IPS-NIHi7 (cell line): ENCODE measurements at regions not wholly inside any gene's neighbourhood (a gene's known extent, or its start where the extent isn't known, plus 50 kb on each side); places are given as distances from the start of the nearest gene placed in this dataset.
"Not testable (repeated sequence)": the region's sequence is repeated elsewhere in the genome, so short reads cannot be mapped to it uniquely, and the experiment has no call there.

Experiments used
- DNase-seq: peaks from one replicate; pipeline ENCODE4 v3.0.0; 2012; ENCODE audit warnings: mixed read lengths; ENCODE audit errors: extremely low spot score

GRCh38 chrX:1059576-1060561 lies 152.6 kb downstream of the CRLF2 start:
- DNase-seq: no peak

GRCh38 chrX:1053600-1053999 lies 158.8 kb downstream of the CRLF2 start:
- DNase-seq: not testable (repeated sequence)

DNA sequence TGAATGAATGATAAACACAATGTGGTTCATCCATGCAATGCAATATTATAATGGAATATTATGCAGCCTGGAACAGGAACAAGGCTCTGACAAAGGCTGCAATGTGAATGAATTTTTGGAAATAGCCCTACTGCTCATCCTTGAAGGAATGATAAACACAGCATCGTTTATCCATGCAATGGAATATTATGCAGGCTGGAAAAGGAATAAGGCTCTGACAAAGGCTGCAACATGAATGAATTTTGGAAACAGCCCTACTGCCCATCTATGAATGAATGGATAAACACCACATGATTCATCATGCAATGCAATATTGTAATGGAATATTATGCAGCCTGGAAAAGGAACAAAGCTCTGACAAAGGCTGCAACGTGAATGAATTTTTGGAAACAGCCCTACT lies 159.4 kb downstream of the CRLF2 start:
- no peak for DNase-seq

DNA sequence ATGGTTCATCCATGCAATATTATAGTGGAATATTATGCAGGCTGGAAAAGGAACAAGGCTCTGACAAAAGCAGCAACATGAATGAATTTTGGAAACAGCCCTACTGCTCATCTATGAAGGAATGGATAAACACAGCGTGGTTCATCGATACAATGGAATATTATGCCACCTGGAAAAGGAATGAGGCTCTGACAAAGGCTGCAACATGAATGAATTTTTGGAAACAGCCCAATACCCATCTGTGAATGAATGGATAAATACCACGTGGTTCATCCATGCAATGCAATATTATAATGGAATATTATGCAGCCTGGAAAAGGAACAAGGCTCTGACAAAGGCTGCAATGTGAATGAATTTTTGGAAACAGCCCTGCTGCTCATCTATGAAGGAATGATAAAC lies 160.4 kb downstream of the CRLF2 start:
- DNase-seq: no peak

DNA sequence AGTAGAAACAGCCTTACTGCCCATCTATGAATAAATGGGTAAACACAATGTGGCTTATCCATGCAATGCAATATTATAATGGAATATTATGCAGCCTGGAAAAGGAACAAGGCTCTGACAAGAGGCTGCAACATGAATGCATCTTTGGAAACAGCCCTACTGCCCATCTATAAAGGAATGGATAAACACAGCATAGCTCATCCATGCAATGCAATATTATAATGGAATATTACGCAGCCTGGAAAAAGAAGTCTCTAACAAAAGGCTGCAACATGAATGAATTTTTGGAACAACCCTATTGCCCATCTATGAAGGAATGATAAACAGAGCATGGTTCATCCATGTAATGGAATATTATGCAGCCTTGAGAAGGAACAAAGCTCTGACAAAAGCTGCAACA lies 161.0 kb downstream of the CRLF2 start:
- no peak for DNase-seq

- no peak for DNase-seq
These were observed 166.7 kb downstream of the CRLF2 start for GRCh38 chrX:1045680-1046314.

GRCh38 chrX:1041091-1041490 lies 171.4 kb downstream of the CRLF2 start:
- DNase-seq: no peak

- not testable (repeated sequence) for DNase-seq
These were observed 176.5 kb downstream of the CRLF2 start for GRCh38 chrX:1035931-1036330.

GRCh38 chrX:1035206-1035605 lies 177.2 kb downstream of the CRLF2 start:
- DNase-seq: no peak

DNA sequence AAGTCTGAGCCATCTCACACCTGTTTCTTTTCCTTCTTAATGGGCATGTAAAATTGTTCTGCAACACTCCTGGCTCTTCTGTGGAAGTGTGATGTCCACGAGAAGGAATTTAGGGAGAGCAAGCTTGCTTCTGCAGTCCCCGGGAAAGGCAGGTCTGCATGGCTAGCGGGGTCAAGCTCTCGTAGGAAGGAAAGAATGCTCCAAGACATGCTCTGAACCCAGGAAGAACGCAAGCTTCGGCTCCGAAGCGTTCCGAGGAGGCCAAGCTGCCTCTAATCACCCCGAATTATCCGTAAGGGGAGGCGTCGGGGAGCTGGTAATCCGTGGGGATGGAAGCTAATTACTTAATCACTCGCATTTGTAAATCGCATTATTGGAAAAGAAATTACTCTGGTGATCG lies 177.7 kb downstream of the CRLF2 start:
- DNase-seq: no peak

DNA sequence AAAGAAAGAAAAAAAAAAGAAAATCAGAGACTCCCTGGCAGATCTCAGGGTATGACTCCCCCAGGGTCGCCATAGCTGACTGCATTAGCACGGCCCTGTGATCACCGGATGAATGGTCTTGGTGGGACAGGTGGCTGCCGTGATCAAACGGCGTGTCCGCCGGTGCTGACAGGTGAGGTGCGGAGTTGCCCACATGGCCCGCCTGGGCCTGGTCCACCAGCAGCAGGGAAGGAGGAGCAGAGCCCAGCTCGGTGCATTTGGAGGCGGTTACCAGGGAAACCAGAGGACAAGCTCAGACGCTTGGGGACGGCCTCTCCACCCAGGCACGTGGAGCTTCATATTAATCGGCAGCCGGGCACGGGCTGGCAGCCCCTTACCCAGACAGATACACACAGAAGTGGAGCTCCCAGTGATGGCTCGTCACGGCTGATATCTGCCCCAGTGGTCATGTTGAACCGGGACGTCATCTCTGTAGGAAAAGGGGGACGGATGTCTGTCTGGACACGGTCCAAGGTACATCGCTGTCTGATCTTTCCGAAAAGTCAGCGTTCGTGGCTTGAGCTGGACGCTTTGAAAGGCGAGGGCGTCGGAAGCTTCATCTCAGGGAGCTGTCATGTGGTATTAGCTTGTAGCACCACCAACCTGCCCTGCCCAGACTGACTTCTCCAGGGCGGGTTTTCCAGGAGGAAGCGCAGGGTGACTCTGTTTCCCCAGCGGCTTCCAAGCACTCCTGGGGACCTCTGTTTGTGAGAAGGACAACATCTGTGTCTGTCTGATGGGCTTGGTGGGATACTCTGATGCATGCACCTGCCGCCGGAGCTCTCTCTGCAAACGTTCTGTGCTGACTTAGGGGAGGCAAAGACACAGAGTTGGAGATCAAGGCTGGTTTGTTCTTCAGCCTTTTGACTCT lies 180.7 kb downstream of the CRLF2 start:
- no peak for DNase-seq

GRCh38 chrX:1029494-1029893 lies 183.0 kb downstream of the CRLF2 start:
- DNase-seq: no peak

- no peak for DNase-seq
These were observed 184.8 kb downstream of the CRLF2 start for GRCh38 chrX:1027680-1028079.

GRCh38 chrX:1027133-1027532 lies 185.3 kb downstream of the CRLF2 start:
- DNase-seq: no peak

- no peak for DNase-seq
These were observed 186.0 kb downstream of the CRLF2 start for GRCh38 chrX:1026263-1027015.

GRCh38 chrX:1025413-1025812 lies 187.0 kb downstream of the CRLF2 start:
- no peak for DNase-seq

DNA sequence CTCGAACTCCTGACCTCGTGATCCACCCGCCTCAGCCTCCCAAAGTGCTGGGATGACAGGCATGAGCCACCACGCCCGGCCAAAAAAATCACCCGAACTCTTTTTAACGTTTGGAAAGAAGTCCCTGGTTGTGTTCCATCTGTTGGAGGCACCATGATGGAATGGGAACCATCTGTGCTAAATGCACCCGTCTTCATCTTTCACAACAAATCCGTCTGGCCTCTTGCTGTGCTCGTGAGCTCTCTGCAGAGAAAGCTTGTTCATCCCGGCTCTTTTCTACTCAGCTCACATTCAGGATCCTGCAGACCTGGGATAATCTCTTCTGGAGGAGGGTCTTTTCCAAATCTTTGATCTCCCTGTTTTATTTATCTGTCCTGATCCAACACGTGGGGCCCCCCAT lies 188.8 kb downstream of the CRLF2 start:
- no peak for DNase-seq

GRCh38 chrX:1021314-1021993 lies 191.0 kb downstream of the CRLF2 start:
- DNase-seq: not testable (repeated sequence)

GRCh38 chrX:1020634-1021166 lies 191.7 kb downstream of the CRLF2 start:
- no peak for DNase-seq

DNA sequence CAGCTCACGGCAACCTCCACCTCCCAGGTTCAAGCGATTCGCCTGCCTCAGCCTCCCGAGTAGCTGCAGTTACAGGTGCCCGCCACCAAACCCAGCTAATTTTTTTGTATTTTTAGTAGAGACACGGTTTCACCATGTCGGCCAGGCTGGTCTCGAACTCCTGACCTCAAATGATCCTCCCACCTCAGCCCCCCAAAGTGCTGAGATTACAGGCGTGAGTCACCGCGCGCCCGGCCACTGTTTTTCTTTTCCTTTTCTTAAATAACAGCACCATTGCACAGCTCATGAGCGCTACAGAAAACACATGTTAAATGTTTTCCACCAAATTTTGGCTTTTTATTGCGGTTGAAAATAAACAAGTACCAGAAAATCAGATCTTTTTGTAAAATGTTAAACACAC lies 195.5 kb downstream of the CRLF2 start:
- not testable (repeated sequence) for DNase-seq
